Dendritic cell treated with granulocyte-macrophage colony-stimulating factor and Interleukin-4, amounts not matched to agents 40 ng/mL and 50 ng/mL, for 4 days (primary cell): ENCODE measurements at regions not wholly inside any gene's neighbourhood (a gene's known extent, or its start where the extent isn't known, plus 50 kb on each side); places are given as distances from the start of the nearest gene placed in this dataset.
"Not testable (repeated sequence)": the region's sequence is repeated elsewhere in the genome, so short reads cannot be mapped to it uniquely, and the experiment has no call there.

ENCODE experiments used
- H3K27ac Mint-ChIP-seq: one replicate; pipeline ENCODE4 v1.8.0; 2022; ENCODE audit warnings: mild to moderate bottlenecking, mixed read lengths
- H3K27me3 Mint-ChIP-seq: one replicate; pipeline ENCODE4 v1.8.0; 2022; ENCODE audit warnings: mild to moderate bottlenecking, mixed read lengths
- H3K36me3 Mint-ChIP-seq: one replicate; pipeline ENCODE4 v1.8.0; 2022; ENCODE audit warnings: low read depth, mixed read lengths
- H3K4me1 Mint-ChIP-seq: one replicate; pipeline ENCODE4 v1.8.0; 2022; ENCODE audit warnings: low read depth, mixed read lengths
- H3K4me3 Mint-ChIP-seq: one replicate; pipeline ENCODE4 v1.8.0; 2022; ENCODE audit warnings: mild to moderate bottlenecking, moderate library complexity, mixed read lengths
- H3K9me3 Mint-ChIP-seq: one replicate; pipeline ENCODE4 v1.8.0; 2022; ENCODE audit warnings: mixed read lengths
- intact Hi-C: fragments of 100-400 bp; cut with micrococcal nuclease; formaldehyde crosslinking; loops from one replicate; pipeline ENCODE4 v1.15.0; 2022

- no peak overlapping the region for H3K27ac Mint-ChIP-seq
- H3K36me3 Mint-ChIP-seq, result no peaks in the 10 kb centered on the region
- no peak overlapping the region for H3K4me3 Mint-ChIP-seq
- H3K9me3 Mint-ChIP-seq, result peaks cover 14% of the 10 kb centered on the region
- no peaks in the 10 kb centered on the region for H3K4me1 Mint-ChIP-seq
- peaks cover 3% of the 10 kb centered on the region for H3K27me3 Mint-ChIP-seq
- intact Hi-C loops, result no loop called here
These were observed 109.6 kb upstream of the NIPBL start for GRCh38 chr5:36766981-36767380.

- no peak overlapping the region for H3K27ac Mint-ChIP-seq
- no peaks in the 10 kb centered on the region for H3K4me1 Mint-ChIP-seq
- no peak overlapping the region for H3K4me3 Mint-ChIP-seq
- H3K27me3 Mint-ChIP-seq, result no peaks in the 10 kb centered on the region
- intact Hi-C loops, result no loop called here
- no peaks in the 10 kb centered on the region for H3K36me3 Mint-ChIP-seq
- H3K9me3 Mint-ChIP-seq, result peaks cover 14% of the 10 kb centered on the region
These were observed 108.1 kb upstream of the NIPBL start for GRCh38 chr5:36768450-36768849.

- no peaks in the 10 kb centered on the region for H3K36me3 Mint-ChIP-seq
- H3K4me3 Mint-ChIP-seq, result no peak overlapping the region
- no peaks in the 10 kb centered on the region for H3K4me1 Mint-ChIP-seq
- no peak overlapping the region for H3K27ac Mint-ChIP-seq
- H3K27me3 Mint-ChIP-seq, result no peaks in the 10 kb centered on the region
- H3K9me3 Mint-ChIP-seq, result peaks cover 14% of the 10 kb centered on the region
- intact Hi-C loops, result no loop called here
These were observed 107.3 kb upstream of the NIPBL start for GRCh38 chr5:36769129-36769770.

- Mint-ChIP-seq H3K9me3 (peaks cover 14% of the 10 kb centered on the region), H3K27me3 (no peaks in the 10 kb centered on the region), H3K27ac (no peak overlapping the region), H3K36me3 (no peaks in the 10 kb centered on the region), H3K4me1 (no peaks in the 10 kb centered on the region), H3K4me3 (no peak overlapping the region)
- intact Hi-C loops, result no loop called here
These were observed 106.4 kb upstream of the NIPBL start for GRCh38 chr5:36770125-36770524.

GRCh38 chr5:36772276-36773140, 104.1 kb upstream of the NIPBL start:
- H3K9me3 Mint-ChIP-seq, result peaks cover 5% of the 10 kb centered on the region
- no peaks in the 10 kb centered on the region for H3K27me3 Mint-ChIP-seq
- intact Hi-C loops, result no loop called here
- no peaks in the 10 kb centered on the region for H3K36me3 Mint-ChIP-seq
- no peak overlapping the region for H3K4me3 Mint-ChIP-seq
- H3K4me1 Mint-ChIP-seq, result peaks cover 7% of the 10 kb centered on the region
- H3K27ac Mint-ChIP-seq, result no peak overlapping the region

- H3K27me3 Mint-ChIP-seq, result no peaks in the 10 kb centered on the region
- no peaks in the 10 kb centered on the region for H3K36me3 Mint-ChIP-seq
- intact Hi-C loops, result no loop called here
- peaks cover 7% of the 10 kb centered on the region for H3K4me1 Mint-ChIP-seq
- peaks cover 9% of the 10 kb centered on the region for H3K9me3 Mint-ChIP-seq
- H3K27ac Mint-ChIP-seq, result no peak overlapping the region
- H3K4me3 Mint-ChIP-seq, result no peak overlapping the region
These were observed 99.3 kb upstream of the NIPBL start for GRCh38 chr5:36777105-36777757.

GRCh38 chr5:36778336-36778735, 98.2 kb upstream of the NIPBL start:
- Mint-ChIP-seq H3K27me3 (no peaks in the 10 kb centered on the region), H3K4me1 (peaks cover 7% of the 10 kb centered on the region), H3K4me3 (no peak overlapping the region), H3K9me3 (peaks cover 13% of the 10 kb centered on the region), H3K27ac (no peak overlapping the region), H3K36me3 (no peaks in the 10 kb centered on the region)
- intact Hi-C loops, result no loop called here

GRCh38 chr5:36782612-36783011, 94.0 kb upstream of the NIPBL start:
- H3K4me3 Mint-ChIP-seq, intact Hi-C loops: not testable (repeated sequence)

GRCh38 chr5:36786448-36787012, 90.0 kb upstream of the NIPBL start:
- intact Hi-C loops, result no loop called here
- peaks cover 8% of the 10 kb centered on the region for H3K9me3 Mint-ChIP-seq
- peaks cover 5% of the 10 kb centered on the region for H3K27me3 Mint-ChIP-seq
- H3K4me1 Mint-ChIP-seq, result no peaks in the 10 kb centered on the region
- no peak overlapping the region for H3K4me3 Mint-ChIP-seq
- H3K36me3 Mint-ChIP-seq, result no peaks in the 10 kb centered on the region
- H3K27ac Mint-ChIP-seq, result no peak overlapping the region

More at GRCh38 chr5:36782612-36783011, 94.0 kb upstream of the NIPBL start:
- not testable (repeated sequence) for H3K36me3 Mint-ChIP-seq, H3K4me1 Mint-ChIP-seq, H3K27me3 Mint-ChIP-seq, H3K27ac Mint-ChIP-seq
- H3K9me3 Mint-ChIP-seq, result peaks cover 17% of the 10 kb centered on the region

GRCh38 chr5:36787365-36788093, 89.0 kb upstream of the NIPBL start:
- H3K4me3 Mint-ChIP-seq, result no peak overlapping the region
- no peak overlapping the region for H3K27ac Mint-ChIP-seq
- H3K27me3 Mint-ChIP-seq, result peaks cover 5% of the 10 kb centered on the region
- H3K9me3 Mint-ChIP-seq, result peaks cover 8% of the 10 kb centered on the region
- H3K4me1 Mint-ChIP-seq, result no peaks in the 10 kb centered on the region
- H3K36me3 Mint-ChIP-seq, result no peaks in the 10 kb centered on the region
- intact Hi-C loops, result no loop called here

- Mint-ChIP-seq H3K27me3 (peaks cover 4% of the 10 kb centered on the region), H3K4me3 (no peak overlapping the region), H3K9me3 (no peaks in the 10 kb centered on the region), H3K4me1 (no peaks in the 10 kb centered on the region), H3K27ac (no peak overlapping the region), H3K36me3 (no peaks in the 10 kb centered on the region)
- intact Hi-C loops, result loop anchor here (10.0 kb wide), 1 partner anchor 74 kb away; no protein-coding TSS in a partner anchor
These were observed 85.7 kb upstream of the NIPBL start for GRCh38 chr5:36790847-36791246.

- intact Hi-C loops, result loop anchor here (10.0 kb wide), 1 partner anchor 72 kb away; no protein-coding TSS in a partner anchor
- H3K36me3 Mint-ChIP-seq, result no peaks in the 10 kb centered on the region
- H3K27me3 Mint-ChIP-seq, result no peaks in the 10 kb centered on the region
- no peak overlapping the region for H3K4me3 Mint-ChIP-seq
- H3K4me1 Mint-ChIP-seq, result no peaks in the 10 kb centered on the region
- H3K9me3 Mint-ChIP-seq, result no peaks in the 10 kb centered on the region
- no peak overlapping the region for H3K27ac Mint-ChIP-seq
These were observed 83.9 kb upstream of the NIPBL start for GRCh38 chr5:36792560-36793180.

GRCh38 chr5:36795366-36795765, 81.2 kb upstream of the NIPBL start:
- H3K9me3 Mint-ChIP-seq, result no peaks in the 10 kb centered on the region
- H3K27ac Mint-ChIP-seq, result no peak overlapping the region
- intact Hi-C loops, result loop anchor here (10.0 kb wide), 1 partner anchor 69 kb away; no protein-coding TSS in a partner anchor
- peaks cover 7% of the 10 kb centered on the region for H3K4me1 Mint-ChIP-seq
- no peaks in the 10 kb centered on the region for H3K36me3 Mint-ChIP-seq
- H3K4me3 Mint-ChIP-seq, result no peak overlapping the region
- H3K27me3 Mint-ChIP-seq, result no peaks in the 10 kb centered on the region
